DMS53 treated with DMSO at 0.1 percent for 48 hours (cell line): ENCODE measurements at regions not wholly inside any gene's neighbourhood (a gene's known extent, or its start where the extent isn't known, plus 50 kb on each side); places are given as distances from the start of the nearest gene placed in this dataset.
A peak's percentile ranks its signal among the peaks of the same experiment; 100 is the strongest.

Experiments
- DNase-seq: peaks from one replicate; lab custom pipeline; 2025; ENCODE audit not compliant: unreplicated experiment; lab: John Stamatoyannopoulos, UW

GRCh38 chr12:74980510-74980909 lies 229.1 kb downstream of the KCNC2 start:
- no peak for DNase-seq

- DNase-seq = no peak
Observed at GRCh38 chr12:74981541-74981940, 228.1 kb downstream of the KCNC2 start.

- peak; percentile 82 for DNase-seq
Observed at GRCh38 chr12:74983917-74984316, 225.7 kb downstream of the KCNC2 start.

- peak; percentile 37 for DNase-seq
Observed at GRCh38 chr12:74984631-74985030, 225.0 kb downstream of the KCNC2 start.

- peak; percentile 47 for DNase-seq
Observed at GRCh38 chr12:74985293-74985985, 224.2 kb downstream of the KCNC2 start.

- peak; percentile 66 for DNase-seq
Observed at GRCh38 chr12:74985986-74986319, 223.7 kb downstream of the KCNC2 start.

GRCh38 chr12:74988156-74988555 lies 221.5 kb downstream of the KCNC2 start:
- no peak for DNase-seq
